ENCODE measurements at regions not wholly inside any gene's neighbourhood (a gene's known extent, or its start where the extent isn't known, plus 50 kb on each side); places are given as distances from the start of the nearest gene placed in this dataset.

- no peak for DNase-seq (ENCODE audit: low read depth in 4 of 4, low spot score in 2 of 4)
Observed at GRCh38 chr2:64331114-64331645, 122.8 kb upstream of the LGALSL start.

- DNase-seq (ENCODE audit: low read depth in 4 of 4, low spot score in 2 of 4) = no peak
Observed at GRCh38 chr2:64331849-64332699, 121.9 kb upstream of the LGALSL start.

GRCh38 chr2:64336171-64336570 is 117.8 kb upstream of the LGALSL start:
- no peak for DNase-seq (ENCODE audit: low read depth in 4 of 4, low spot score in 2 of 4)

GRCh38 chr2:64337314-64337713 is 116.6 kb upstream of the LGALSL start:
- DNase-seq (ENCODE audit: low read depth in 4 of 4, low spot score in 2 of 4) = no peak

GRCh38 chr2:64338108-64338507 is 115.9 kb upstream of the LGALSL start:
- DNase-seq (ENCODE audit: low read depth in 4 of 4, low spot score in 2 of 4) = no peak

- DNase-seq (ENCODE audit: low read depth in 4 of 4, low spot score in 2 of 4) = no peak
Observed at GRCh38 chr2:64338910-64339500, 115.0 kb upstream of the LGALSL start.

GRCh38 chr2:64341461-64341860 is 112.5 kb upstream of the LGALSL start:
- no peak for DNase-seq (ENCODE audit: low read depth in 4 of 4, low spot score in 2 of 4)

- no peak for DNase-seq (ENCODE audit: low read depth in 4 of 4, low spot score in 2 of 4)
Observed at GRCh38 chr2:64342195-64343099, 111.5 kb upstream of the LGALSL start.

- DNase-seq (ENCODE audit: low read depth in 4 of 4, low spot score in 2 of 4) = no peak
Observed at GRCh38 chr2:64344999-64345576, 108.9 kb upstream of the LGALSL start.

GRCh38 chr2:64345998-64346397 is 108.0 kb upstream of the LGALSL start:
- DNase-seq (ENCODE audit: low read depth in 4 of 4, low spot score in 2 of 4) = no peak

- no peak for DNase-seq (ENCODE audit: low read depth in 4 of 4, low spot score in 2 of 4)
Observed at GRCh38 chr2:64348386-64349130, 105.4 kb upstream of the LGALSL start.

GRCh38 chr2:64349131-64349530 is 104.8 kb upstream of the LGALSL start:
- DNase-seq (ENCODE audit: low read depth in 4 of 4, low spot score in 2 of 4) = no peak

GRCh38 chr2:64350996-64351395 is 103.0 kb upstream of the LGALSL start:
- DNase-seq (ENCODE audit: low read depth in 4 of 4, low spot score in 2 of 4) = no peak

- no peak for DNase-seq (ENCODE audit: low read depth in 4 of 4, low spot score in 2 of 4)
Observed at GRCh38 chr2:64352292-64352691, 101.7 kb upstream of the LGALSL start.

- no peak for DNase-seq (ENCODE audit: low read depth in 4 of 4, low spot score in 2 of 4)
Observed at GRCh38 chr2:64354857-64355680, 98.9 kb upstream of the LGALSL start.

- DNase-seq (ENCODE audit: low read depth in 4 of 4, low spot score in 2 of 4) = no peak
Observed at GRCh38 chr2:64356906-64357305, 97.1 kb upstream of the LGALSL start.

GRCh38 chr2:64359171-64359891 is 94.6 kb upstream of the LGALSL start:
- DNase-seq (ENCODE audit: low read depth in 4 of 4, low spot score in 2 of 4) = no peak

- DNase-seq (ENCODE audit: low read depth in 4 of 4, low spot score in 2 of 4) = no peak
Observed at GRCh38 chr2:64359892-64360657, 93.9 kb upstream of the LGALSL start.
